Limb (tissue), 2 donors: ENCODE measurements at regions not wholly inside any gene's neighbourhood (a gene's known extent, or its start where the extent isn't known, plus 50 kb on each side); places are given as distances from the start of the nearest gene placed in this dataset.

Source experiments
- DNase-seq, 2 donors: peaks; one replicate each; pipeline ENCODE4 v3.0.0-alpha.2; 2016; ENCODE audit errors: extremely low spot score in 2 of 2

DNA sequence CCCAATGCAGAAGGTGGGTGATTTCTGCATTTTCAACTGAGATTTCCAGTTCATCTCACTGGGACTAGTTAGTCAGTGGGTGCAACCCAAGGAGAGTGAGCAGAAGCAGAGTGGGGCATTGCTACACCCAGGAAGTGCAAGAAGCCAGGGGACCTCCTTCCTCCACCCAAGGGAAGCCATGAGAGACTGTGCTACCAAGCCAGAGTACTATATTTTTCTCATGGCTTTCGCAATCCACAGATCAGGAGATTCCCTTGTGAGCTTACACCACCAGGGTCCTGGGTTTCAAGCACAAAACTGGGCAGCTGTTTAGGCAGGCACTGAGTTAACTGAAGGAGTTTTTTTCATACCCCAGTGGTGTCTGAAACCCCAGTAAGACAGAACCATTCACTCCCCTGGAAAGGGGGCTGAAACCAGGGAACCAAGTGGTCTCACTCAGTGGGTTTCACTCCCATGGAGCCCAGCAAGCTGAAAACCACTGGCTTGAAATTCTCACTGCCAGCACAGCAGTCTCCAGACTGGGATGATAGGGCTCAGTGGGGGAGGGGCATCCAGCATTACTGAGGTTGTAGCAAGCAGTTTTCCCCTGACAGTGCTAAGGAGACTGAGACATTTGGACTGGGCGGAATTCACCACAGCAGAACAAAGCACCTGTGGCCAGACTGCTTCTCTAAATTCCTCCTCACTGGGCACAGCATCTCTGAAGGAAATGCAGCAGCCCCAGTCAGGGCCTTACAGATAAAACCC is 903.4 kb downstream of the TECRL start:
- DNase-seq: no peak

GRCh38 chr4:63493265-63493664 is 916.0 kb downstream of the TECRL start:
- no peak for DNase-seq

GRCh38 chr4:63492515-63492914 is 916.7 kb downstream of the TECRL start:
- DNase-seq: no peak

GRCh38 chr4:63464393-63464792 is 944.9 kb downstream of the TECRL start:
- no peak for DNase-seq

GRCh38 chr4:63460075-63460474 is 949.2 kb downstream of the TECRL start:
- DNase-seq: no peak

DNA sequence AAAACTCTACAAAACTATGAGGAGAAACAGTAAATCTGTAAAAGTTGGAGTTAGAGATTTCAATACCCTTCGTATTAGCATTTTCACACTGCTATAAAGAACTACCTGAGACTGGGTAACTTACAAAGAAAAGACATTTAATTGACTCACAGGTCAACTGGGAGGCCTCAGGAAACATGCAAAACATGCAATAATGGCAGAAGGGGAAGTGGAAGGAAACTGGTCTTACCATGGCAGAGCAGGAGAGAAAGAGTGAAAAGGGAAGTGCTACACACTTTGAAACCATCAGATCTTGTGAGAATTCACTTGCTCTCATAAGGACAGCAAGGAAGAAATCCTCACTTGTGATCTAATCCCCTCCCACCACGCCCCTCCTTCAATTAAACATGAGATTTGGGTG is 949.9 kb downstream of the TECRL start:
- DNase-seq: no peak

DNA sequence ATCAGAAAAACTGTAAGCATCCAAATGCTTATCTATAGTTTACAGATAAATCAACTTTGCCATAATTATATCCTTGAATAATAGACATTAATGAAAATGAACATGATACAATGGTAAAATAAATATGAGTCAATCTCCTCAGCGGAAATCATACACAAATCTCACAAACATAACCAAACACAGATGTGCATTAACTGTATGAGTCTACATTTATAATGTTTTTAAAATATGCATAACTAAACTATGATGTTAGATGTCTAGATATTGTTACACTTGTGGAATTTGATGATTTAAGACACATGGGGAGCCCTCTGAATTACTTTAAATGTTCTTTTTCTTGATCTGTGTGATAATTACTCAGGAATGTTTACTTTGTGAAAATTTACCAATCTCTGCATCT is 951.2 kb downstream of the TECRL start:
- DNase-seq: peak in 1 of 2 donors; percentile 5

DNA sequence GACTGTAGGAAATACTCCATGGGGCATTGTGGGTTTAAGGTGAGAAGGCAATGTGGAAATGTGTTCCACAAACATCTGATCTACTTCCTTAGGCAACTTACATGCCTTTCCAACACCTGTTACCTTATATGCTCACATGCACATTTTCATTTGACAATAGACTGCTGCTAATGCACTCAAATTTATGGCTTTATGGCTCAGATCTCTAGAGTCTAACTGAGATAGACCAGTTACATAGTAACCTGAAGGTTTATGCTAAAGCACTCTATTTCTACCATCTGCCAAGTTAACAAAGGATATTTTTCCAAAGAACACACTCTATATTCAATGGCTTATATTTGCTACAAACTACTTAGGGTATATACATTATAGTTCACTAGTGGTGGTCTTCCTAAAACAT is 969.0 kb downstream of the TECRL start:
- no peak for DNase-seq

- no peak for DNase-seq
These were observed 979.1 kb downstream of the TECRL start for GRCh38 chr4:63430105-63430504.

- DNase-seq: no peak
These were observed 1013.0 kb downstream of the TECRL start for GRCh38 chr4:63396269-63396668.

DNA sequence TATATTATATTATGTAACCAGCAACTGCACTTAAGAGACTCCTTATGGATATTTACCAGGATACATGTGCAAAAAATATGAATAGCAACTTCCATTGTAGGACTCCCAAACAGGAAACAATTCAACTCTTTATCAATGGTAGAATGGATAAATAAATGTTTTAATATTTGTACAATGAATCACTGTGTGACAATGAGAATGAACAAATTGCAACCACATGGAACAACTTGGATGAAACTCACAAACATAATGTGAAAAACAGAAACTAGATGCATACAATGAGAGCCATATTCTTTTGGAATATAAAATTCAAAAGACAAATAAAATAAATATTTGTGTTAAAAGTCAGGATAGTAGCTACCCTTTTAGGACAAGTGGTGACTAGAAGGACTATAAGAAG is 1015.7 kb downstream of the TECRL start:
- peak in 1 of 2 donors; percentile 26 for DNase-seq

GRCh38 chr4:63379750-63380522 is 1029.3 kb downstream of the TECRL start:
- DNase-seq: no peak

DNA sequence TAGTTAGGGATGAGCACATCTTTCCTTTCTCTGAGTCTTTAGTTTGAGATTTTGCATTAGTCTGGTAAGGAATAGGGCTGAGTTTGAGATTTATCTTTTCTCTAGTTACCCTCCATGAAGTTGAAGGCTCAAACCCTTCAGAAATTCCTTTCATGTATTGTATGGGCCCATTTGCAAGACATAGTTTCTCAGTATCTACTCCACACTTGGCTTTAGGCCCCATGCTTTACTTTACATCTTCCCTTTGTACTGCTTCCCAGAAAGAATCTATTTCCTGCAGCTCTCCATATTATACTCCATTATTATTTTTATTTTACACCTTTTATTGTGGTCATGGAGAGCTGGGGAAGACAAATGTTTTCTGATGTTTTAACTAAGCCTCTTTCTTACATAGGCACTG is 1038.2 kb downstream of the TECRL start:
- DNase-seq: no peak

DNA sequence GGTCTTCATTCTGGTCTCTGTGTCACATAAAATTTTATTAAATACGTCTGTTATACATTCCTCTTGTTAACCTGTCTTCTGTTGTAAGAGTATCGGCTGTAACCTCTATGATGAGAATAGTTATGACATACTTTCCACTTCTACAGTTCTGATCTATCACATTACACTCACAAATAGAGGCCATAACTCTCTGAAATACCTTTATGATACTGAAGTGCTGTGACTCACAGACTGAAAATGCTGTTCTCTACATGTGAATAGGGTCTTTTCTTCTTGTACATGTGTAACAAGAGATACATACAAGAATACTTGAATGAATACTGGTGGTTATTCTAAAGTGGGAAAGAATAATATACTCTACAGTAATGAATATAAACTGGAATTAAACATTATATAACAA is 1047.6 kb downstream of the TECRL start:
- DNase-seq: no peak

- DNase-seq: peak in 1 of 2 donors; percentile 5
These were observed 1048.2 kb downstream of the TECRL start for GRCh38 chr4:63361066-63361465.

DNA sequence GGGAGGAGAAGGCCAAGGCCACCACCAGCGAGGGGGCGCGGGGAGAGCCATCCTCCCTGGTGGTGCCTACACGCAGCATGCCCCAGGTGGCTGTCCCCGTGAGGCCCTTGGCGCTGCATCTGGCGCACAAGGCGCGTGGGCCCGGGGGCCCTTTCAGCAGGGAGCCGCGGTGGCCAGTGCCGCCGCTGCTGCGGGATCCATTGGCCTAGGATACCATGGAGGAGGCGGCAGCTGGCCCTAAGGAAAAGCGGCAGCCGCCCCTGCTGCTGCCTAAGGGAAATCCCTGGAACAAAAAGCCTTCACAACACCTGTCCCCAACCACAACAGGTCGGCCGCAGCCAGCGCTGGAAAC is 1059.6 kb downstream of the TECRL start:
- DNase-seq: no peak

DNA sequence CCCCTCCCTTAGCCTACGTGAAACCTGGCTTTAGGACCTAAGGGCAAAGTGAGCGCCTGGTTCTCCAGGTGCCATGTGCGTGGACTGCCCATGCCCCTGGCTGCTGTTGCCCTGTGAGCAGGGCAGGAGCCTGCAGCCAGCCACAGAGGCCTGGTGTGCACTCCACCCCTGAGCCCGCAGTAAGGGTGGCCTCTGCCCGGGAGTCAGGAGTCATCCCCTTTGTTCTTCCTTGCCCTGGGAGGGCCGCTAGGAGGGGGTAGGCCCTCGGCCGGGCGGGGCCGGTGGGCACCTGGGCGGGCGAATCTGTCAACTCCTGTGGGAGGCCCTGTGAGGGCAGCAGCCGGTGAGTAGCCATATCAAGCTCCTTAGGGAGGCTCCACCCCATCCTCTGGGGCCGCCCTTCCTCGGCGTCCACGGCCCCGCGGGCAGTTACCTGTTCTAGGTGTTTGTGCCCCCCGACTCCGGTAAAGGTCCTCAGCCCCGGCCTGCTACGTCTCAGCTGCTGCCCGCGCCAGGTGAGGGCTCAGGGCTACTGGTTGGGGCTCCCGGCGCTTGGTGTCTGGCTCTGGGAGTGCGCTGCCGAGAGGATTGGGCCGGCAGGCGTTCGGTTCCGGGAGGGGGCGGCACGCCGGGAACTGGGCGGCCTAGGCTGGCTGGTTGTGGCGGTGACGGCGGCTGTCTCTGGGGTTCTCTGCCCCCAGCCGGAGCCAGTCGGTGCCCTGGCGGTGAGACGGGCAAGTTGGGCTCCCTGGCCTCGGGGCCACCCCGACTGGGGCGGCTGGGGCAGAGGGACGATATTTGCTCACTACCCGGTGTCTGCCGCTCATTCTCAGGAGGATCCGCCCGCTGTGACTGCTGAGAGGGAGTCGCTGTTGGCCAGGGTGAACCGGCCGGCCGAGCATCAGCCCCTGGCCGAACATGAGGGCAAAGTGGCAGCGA is 1060.2 kb downstream of the TECRL start:
- no peak for DNase-seq

DNA sequence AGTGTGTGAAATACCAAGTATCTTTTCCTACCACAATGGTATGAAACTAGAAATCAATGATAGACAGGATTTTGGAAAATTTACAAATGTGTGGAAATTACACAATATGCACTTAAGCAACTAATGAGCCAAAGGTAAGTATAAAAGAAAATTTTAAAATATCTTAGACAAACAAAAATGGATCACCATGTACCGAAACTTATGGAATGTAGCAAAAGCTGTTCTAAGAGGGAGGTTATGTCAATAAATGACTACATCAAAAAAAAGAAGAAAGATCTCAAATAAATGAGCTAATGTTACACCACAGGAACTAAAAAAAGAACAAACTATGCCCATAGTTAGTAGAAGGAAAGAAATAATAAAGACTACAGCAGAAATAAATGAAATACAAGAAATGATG is 1084.1 kb downstream of the TECRL start:
- DNase-seq: no peak

DNA sequence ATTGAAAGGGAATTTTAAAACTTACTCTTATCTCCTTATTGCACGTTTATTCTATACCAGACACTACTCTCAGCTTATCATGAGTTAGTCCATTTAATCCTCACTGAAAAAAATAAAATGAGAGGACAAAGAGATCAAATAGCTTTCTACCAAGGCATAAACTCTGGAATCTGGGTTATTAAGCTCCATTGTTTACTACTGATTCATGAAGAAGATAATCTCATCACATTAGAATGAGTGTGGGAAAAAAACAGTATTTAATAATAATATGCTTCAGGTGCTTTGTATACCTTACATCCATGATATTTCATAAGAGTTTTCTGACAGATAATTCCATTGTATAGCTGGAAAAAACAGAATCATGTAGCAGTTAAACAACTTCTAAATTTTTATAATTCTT is 1092.6 kb downstream of the TECRL start:
- no peak for DNase-seq

DNA sequence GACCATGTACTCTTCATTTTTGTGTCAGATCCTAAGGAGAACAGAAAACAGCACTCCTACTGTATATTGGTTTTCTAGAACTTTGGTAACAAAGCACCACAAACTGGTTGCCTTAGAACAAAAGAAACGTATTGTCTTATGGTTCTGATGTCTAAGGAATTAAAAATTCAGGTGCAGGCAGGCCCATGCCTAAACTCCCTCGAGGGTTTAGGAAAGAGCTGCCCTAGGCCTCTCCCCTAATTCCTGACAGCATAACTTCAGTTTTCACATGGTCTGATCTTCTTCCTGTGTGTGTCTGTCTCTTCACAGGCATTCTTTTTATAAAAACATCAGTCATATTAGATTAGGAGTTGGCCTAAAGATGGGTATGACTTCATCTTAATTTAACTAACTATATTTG is 1093.6 kb downstream of the TECRL start:
- DNase-seq: no peak

- no peak for DNase-seq
These were observed 1100.6 kb downstream of the TECRL start for GRCh38 chr4:63308697-63309096.

DNA sequence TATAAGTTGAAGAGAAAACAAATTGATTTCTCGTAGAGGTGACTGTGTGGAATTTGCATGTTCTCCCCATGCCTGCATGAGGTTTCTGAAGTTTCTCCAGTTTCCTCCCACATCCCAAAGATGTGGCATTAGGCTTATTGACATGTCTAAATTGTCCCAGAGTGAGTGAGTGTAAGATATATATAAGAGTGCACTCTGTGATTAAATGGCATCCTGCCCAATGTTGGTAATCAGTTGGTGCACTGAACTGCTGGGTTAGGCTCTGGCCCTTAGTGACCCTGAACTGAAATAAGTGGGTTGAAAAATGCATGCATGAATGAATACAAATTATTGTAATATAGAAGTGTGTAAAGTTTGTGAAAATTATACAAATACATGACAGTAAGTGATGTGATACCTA is 1106.5 kb downstream of the TECRL start:
- DNase-seq: no peak
